Erythroblast (primary cell): ENCODE measurements at regions not wholly inside any gene's neighbourhood (a gene's known extent, or its start where the extent isn't known, plus 50 kb on each side); places are given as distances from the start of the nearest gene placed in this dataset.

Source experiments
- GATA1 ChIP-seq: IDR thresholded peaks from 2 replicates; pipeline ENCODE4 v1.6.1; 2011; ENCODE audit warnings: low read depth, mild to moderate bottlenecking, control low read depth, low read length, moderate library complexity
- POLR2A ChIP-seq: IDR thresholded peaks from 2 replicates; pipeline ENCODE4 v1.6.1; 2011; ENCODE audit warnings: mild to moderate bottlenecking, low read length

- TF ChIP-seq POLR2A: no peak
- no peak for TF ChIP-seq GATA1
Measured at GRCh38 chr15:46865155-46865554, 852.1 kb upstream of the SEMA6D start.
